AG04450 (cell line): ENCODE measurements at regions not wholly inside any gene's neighbourhood (a gene's known extent, or its start where the extent isn't known, plus 50 kb on each side); places are given as distances from the start of the nearest gene placed in this dataset.

Experiments used
- CTCF ChIA-PET: fragments of 300-600, 350-600 bp; formaldehyde crosslinking; extraction: SDS; loops from one replicate; lab custom pipeline; 2022; ENCODE audit warnings: antibody characterized with exemption, inconsistent platforms; lab: Charles Lee
- POLR2A ChIA-PET: fragments of 350-600 bp; formaldehyde crosslinking; extraction: SDS; loops from one replicate; lab custom pipeline; 2021; ENCODE audit warnings: antibody characterized with exemption, inconsistent platforms; lab: Yijun Ruan, JAX
- DNase-seq: peaks from one replicate; pipeline ENCODE4 v3.0.0-alpha.2; 2011; ENCODE audit warnings: low read depth, low spot score
- H3K27ac ChIP-seq: one replicate; pipeline ENCODE4 v1.5.1; 2012; ENCODE audit warnings: low read depth, low read length, control low read depth
- H3K27me3 ChIP-seq: one replicate; pipeline ENCODE4 v1.6.0; 2012; ENCODE audit warnings: low read length; ENCODE audit not compliant: control insufficient read depth, insufficient read depth
- H3K4me3 ChIP-seq: 2 replicates; pipeline ENCODE4 v1.5.1; 2011; ENCODE audit warnings: mild to moderate bottlenecking, low read depth, low read length, control low read depth
- H3K9me3 ChIP-seq: 2 replicates; pipeline ENCODE4 v1.5.1; 2012; ENCODE audit warnings: low read length; ENCODE audit not compliant: control insufficient read depth, insufficient read depth
- CTCF ChIP-seq: IDR thresholded peaks from 2 replicates; pipeline ENCODE4 v1.5.1; 2011; ENCODE audit warnings: low read depth, low read length, control low read depth, inconsistent platforms

GRCh38 chr2:146814971-146815370, 1029.9 kb upstream of the ACVR2A start:
- ChIA-PET POLR2A (no interaction called here), CTCF (no interaction called here)
- no peak for TF ChIP-seq CTCF
- Histone ChIP-seq H3K27ac (no peak overlapping the region), H3K9me3 (no peaks in the 10 kb centered on the region), H3K4me3 (no peak overlapping the region), H3K27me3 (no peaks in the 10 kb centered on the region)
- DNase-seq = no peak

GRCh38 chr2:146807568-146808168, 1037.2 kb upstream of the ACVR2A start:
- ChIA-PET CTCF (no interaction called here), POLR2A (no interaction called here)
- Histone ChIP-seq H3K9me3 (peaks cover 5% of the 10 kb centered on the region; the same call in 1 of the 2 replicates), H3K27me3 (no peaks in the 10 kb centered on the region), H3K4me3 (no peak overlapping the region), H3K27ac (no peak overlapping the region)
- no peak for TF ChIP-seq CTCF
- no peak for DNase-seq

- ChIA-PET CTCF (no interaction called here), POLR2A (no interaction called here)
- Histone ChIP-seq H3K27ac (no peak overlapping the region), H3K9me3 (peaks cover 5% of the 10 kb centered on the region; the same call in 1 of the 2 replicates), H3K4me3 (no peak overlapping the region), H3K27me3 (no peaks in the 10 kb centered on the region)
- TF ChIP-seq CTCF = no peak
- DNase-seq = no peak
Measured at GRCh38 chr2:146806364-146807005, 1038.3 kb upstream of the ACVR2A start.

- Histone ChIP-seq H3K4me3 (no peak overlapping the region), H3K27me3 (no peaks in the 10 kb centered on the region), H3K9me3 (peaks cover 5% of the 10 kb centered on the region; the same call in 1 of the 2 replicates), H3K27ac (no peak overlapping the region)
- POLR2A ChIA-PET = no interaction called here
- TF ChIP-seq CTCF = no peak
- CTCF ChIA-PET = no interaction called here
- DNase-seq = no peak
Measured at GRCh38 chr2:146804288-146804687, 1040.5 kb upstream of the ACVR2A start.

GRCh38 chr2:146801886-146802285, 1042.9 kb upstream of the ACVR2A start:
- DNase-seq = no peak
- Histone ChIP-seq H3K27me3 (no peaks in the 10 kb centered on the region), H3K9me3 (no peaks in the 10 kb centered on the region), H3K4me3 (no peak overlapping the region), H3K27ac (no peak overlapping the region)
- ChIA-PET CTCF (no interaction called here), POLR2A (no interaction called here)
- TF ChIP-seq CTCF = no peak
